Activated CD4-positive, alpha-beta T cell treated with anti-CD3 and anti-CD28 coated beads, Interleukin-2, amount 10 ng/mL, durations not matched to agents 24 days and 14 days (primary cell): ENCODE measurements at regions not wholly inside any gene's neighbourhood (a gene's known extent, or its start where the extent isn't known, plus 50 kb on each side); places are given as distances from the start of the nearest gene placed in this dataset.

Source experiments
- DNase-seq: peaks from one replicate; pipeline ENCODE4 v3.0.0; 2022
- H3K27ac Mint-ChIP-seq: one replicate; pipeline ENCODE4 v1.8.0; 2022; ENCODE audit warnings: mild to moderate bottlenecking, mixed read lengths
- H3K27me3 Mint-ChIP-seq: one replicate; pipeline ENCODE4 v1.8.0; 2022; ENCODE audit warnings: mixed read lengths
- H3K36me3 Mint-ChIP-seq: one replicate; pipeline ENCODE4 v1.8.0; 2022; ENCODE audit warnings: low read depth, mild to moderate bottlenecking, mixed read lengths
- H3K4me1 Mint-ChIP-seq: one replicate; pipeline ENCODE4 v1.8.0; 2021; ENCODE audit warnings: mixed read lengths
- H3K4me3 Mint-ChIP-seq: one replicate; pipeline ENCODE4 v1.8.0; 2022; ENCODE audit warnings: mild to moderate bottlenecking, moderate library complexity, mixed read lengths
- H3K9me3 Mint-ChIP-seq: one replicate; pipeline ENCODE4 v1.8.0; 2021; ENCODE audit warnings: mixed read lengths
- intact Hi-C: fragments of 100-400 bp; cut with micrococcal nuclease; formaldehyde crosslinking; loops from one replicate; pipeline ENCODE4 v1.15.1; 2023

DNA sequence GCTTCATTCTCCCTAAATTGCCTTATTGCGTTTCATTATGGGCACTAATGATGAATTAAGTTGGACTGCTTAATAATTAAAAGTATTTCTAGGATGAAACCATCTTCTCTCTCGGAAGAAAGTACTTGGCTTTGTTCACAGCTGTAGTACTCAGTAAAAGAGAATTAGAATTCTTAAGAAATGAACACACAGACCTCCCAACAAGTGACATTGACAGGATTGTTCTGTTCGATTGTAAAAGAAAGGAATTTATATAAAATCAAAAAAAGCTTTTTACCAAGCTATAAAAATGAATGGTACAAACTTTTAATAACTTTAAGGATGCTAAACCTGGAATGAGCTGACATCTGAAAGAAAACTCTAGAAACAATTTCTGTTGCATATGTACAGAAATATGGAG lies 416.4 kb upstream of the THRB start:
- no peak overlapping the region for H3K27ac Mint-ChIP-seq
- DNase-seq, result no peak
- H3K36me3 Mint-ChIP-seq, result no peaks in the 10 kb centered on the region
- H3K9me3 Mint-ChIP-seq, result no peaks in the 10 kb centered on the region
- intact Hi-C loops, result no loop called here
- H3K4me1 Mint-ChIP-seq, result no peaks in the 10 kb centered on the region
- no peaks in the 10 kb centered on the region for H3K27me3 Mint-ChIP-seq
- H3K4me3 Mint-ChIP-seq, result no peak overlapping the region

GRCh38 chr3:24915639-24916038 lies 421.0 kb upstream of the THRB start:
- intact Hi-C loops, result no loop called here
- no peak overlapping the region for H3K27ac Mint-ChIP-seq
- H3K4me3 Mint-ChIP-seq, result no peak overlapping the region
- H3K4me1 Mint-ChIP-seq, result no peaks in the 10 kb centered on the region
- no peaks in the 10 kb centered on the region for H3K9me3 Mint-ChIP-seq
- H3K36me3 Mint-ChIP-seq, result no peaks in the 10 kb centered on the region
- no peaks in the 10 kb centered on the region for H3K27me3 Mint-ChIP-seq
- DNase-seq, result no peak

GRCh38 chr3:24917908-24918307 lies 423.3 kb upstream of the THRB start:
- H3K4me3 Mint-ChIP-seq, result no peak overlapping the region
- DNase-seq, result no peak
- H3K4me1 Mint-ChIP-seq, result no peaks in the 10 kb centered on the region
- H3K36me3 Mint-ChIP-seq, result no peaks in the 10 kb centered on the region
- H3K9me3 Mint-ChIP-seq, result no peaks in the 10 kb centered on the region
- intact Hi-C loops, result no loop called here
- no peaks in the 10 kb centered on the region for H3K27me3 Mint-ChIP-seq
- H3K27ac Mint-ChIP-seq, result no peak overlapping the region

GRCh38 chr3:24923570-24923969 lies 428.9 kb upstream of the THRB start:
- intact Hi-C loops, result no loop called here
- no peak for DNase-seq
- no peak overlapping the region for H3K4me3 Mint-ChIP-seq
- H3K36me3 Mint-ChIP-seq, result no peaks in the 10 kb centered on the region
- no peaks in the 10 kb centered on the region for H3K4me1 Mint-ChIP-seq
- no peaks in the 10 kb centered on the region for H3K9me3 Mint-ChIP-seq
- H3K27ac Mint-ChIP-seq, result no peak overlapping the region
- no peaks in the 10 kb centered on the region for H3K27me3 Mint-ChIP-seq

GRCh38 chr3:24929521-24929920 lies 434.9 kb upstream of the THRB start:
- Mint-ChIP-seq H3K4me3 (no peak overlapping the region), H3K4me1 (no peaks in the 10 kb centered on the region), H3K27ac (no peak overlapping the region), H3K36me3 (no peaks in the 10 kb centered on the region), H3K27me3 (no peaks in the 10 kb centered on the region), H3K9me3 (no peaks in the 10 kb centered on the region)
- DNase-seq, result no peak
- intact Hi-C loops, result no loop called here

DNA sequence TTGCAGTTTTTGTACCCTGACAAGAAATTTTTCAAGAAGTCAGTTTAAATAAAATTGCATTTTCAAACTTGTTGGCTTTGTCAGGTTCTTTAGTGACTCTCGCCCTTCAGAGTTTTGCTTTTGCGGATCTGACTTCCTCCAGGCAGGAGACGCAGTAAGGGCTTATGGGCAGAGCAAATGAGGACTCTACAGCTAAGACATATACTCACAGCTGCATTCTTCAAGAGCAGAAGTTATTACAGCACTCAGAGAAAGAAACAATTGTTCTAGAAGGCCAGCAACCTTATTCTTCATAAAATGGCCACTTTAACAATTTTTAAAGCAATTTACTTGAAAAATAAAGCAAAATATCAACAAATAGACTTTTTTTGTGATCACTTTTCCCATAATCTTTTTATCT lies 438.8 kb upstream of the THRB start:
- intact Hi-C loops, result no loop called here
- H3K4me1 Mint-ChIP-seq, result no peaks in the 10 kb centered on the region
- H3K27me3 Mint-ChIP-seq, result no peaks in the 10 kb centered on the region
- no peaks in the 10 kb centered on the region for H3K9me3 Mint-ChIP-seq
- H3K27ac Mint-ChIP-seq, result no peak overlapping the region
- H3K36me3 Mint-ChIP-seq, result no peaks in the 10 kb centered on the region
- no peak for DNase-seq
- no peak overlapping the region for H3K4me3 Mint-ChIP-seq

GRCh38 chr3:24936574-24936973 lies 441.9 kb upstream of the THRB start:
- H3K9me3 Mint-ChIP-seq, result no peaks in the 10 kb centered on the region
- no peaks in the 10 kb centered on the region for H3K4me1 Mint-ChIP-seq
- no peak overlapping the region for H3K4me3 Mint-ChIP-seq

GRCh38 chr3:24937228-24937627 lies 442.6 kb upstream of the THRB start:
- Mint-ChIP-seq H3K36me3 (no peaks in the 10 kb centered on the region), H3K4me3 (no peak overlapping the region), H3K4me1 (no peaks in the 10 kb centered on the region), H3K27ac (no peak overlapping the region), H3K9me3 (no peaks in the 10 kb centered on the region), H3K27me3 (no peaks in the 10 kb centered on the region)
- intact Hi-C loops, result no loop called here
- no peak for DNase-seq

More at GRCh38 chr3:24936574-24936973, 441.9 kb upstream of the THRB start:
- H3K36me3 Mint-ChIP-seq, result no peaks in the 10 kb centered on the region
- H3K27me3 Mint-ChIP-seq, result no peaks in the 10 kb centered on the region
- DNase-seq, result no peak
- H3K27ac Mint-ChIP-seq, result no peak overlapping the region
- intact Hi-C loops, result no loop called here

- Mint-ChIP-seq H3K9me3 (no peaks in the 10 kb centered on the region), H3K27ac (no peak overlapping the region), H3K36me3 (no peaks in the 10 kb centered on the region), H3K4me3 (no peak overlapping the region), H3K4me1 (no peaks in the 10 kb centered on the region), H3K27me3 (no peaks in the 10 kb centered on the region)
- intact Hi-C loops, result no loop called here
- no peak for DNase-seq
Measured at GRCh38 chr3:24937780-24938179, 443.1 kb upstream of the THRB start.

GRCh38 chr3:24943961-24944360 lies 449.3 kb upstream of the THRB start:
- H3K36me3 Mint-ChIP-seq, result no peaks in the 10 kb centered on the region
- H3K4me1 Mint-ChIP-seq, result no peaks in the 10 kb centered on the region
- H3K9me3 Mint-ChIP-seq, result no peaks in the 10 kb centered on the region
- no peak overlapping the region for H3K27ac Mint-ChIP-seq
- DNase-seq, result no peak
- intact Hi-C loops, result no loop called here
- no peak overlapping the region for H3K4me3 Mint-ChIP-seq
- no peaks in the 10 kb centered on the region for H3K27me3 Mint-ChIP-seq

DNA sequence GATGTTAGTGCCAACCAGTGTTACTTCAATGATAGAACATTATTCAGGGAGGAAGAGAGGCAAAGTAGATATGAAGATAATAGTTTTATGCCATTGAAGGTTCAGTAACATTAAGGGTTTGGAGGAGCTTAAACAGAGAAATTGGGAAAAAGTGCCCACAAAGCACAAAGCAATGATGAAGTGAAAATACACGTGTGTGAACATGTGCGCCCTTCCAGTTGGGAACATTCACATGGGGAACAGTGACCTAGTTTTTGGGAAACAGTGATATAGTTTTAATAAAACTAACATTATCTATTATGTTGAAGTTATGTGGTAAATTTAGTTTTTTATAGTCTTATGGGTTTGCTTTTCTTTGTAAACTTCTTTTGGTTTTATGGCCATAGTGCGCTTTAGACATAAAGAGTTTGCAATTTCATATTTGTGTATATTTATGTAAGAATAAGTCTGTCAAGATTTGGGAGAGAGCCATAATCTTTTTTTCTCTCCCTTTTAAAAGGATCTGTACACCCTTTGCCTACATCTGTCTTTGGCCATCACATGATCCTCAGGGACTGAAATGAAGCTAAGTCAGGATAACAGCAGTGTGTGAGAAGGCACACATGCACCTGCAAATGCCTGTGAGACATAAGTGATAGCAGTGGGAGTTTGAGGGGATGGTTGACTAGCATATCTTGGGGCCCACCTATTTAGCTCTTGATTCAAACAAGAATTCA lies 450.3 kb upstream of the THRB start:
- DNase-seq, result no peak
- no peaks in the 10 kb centered on the region for H3K36me3 Mint-ChIP-seq
- no peak overlapping the region for H3K27ac Mint-ChIP-seq
- H3K27me3 Mint-ChIP-seq, result no peaks in the 10 kb centered on the region
- H3K4me1 Mint-ChIP-seq, result no peaks in the 10 kb centered on the region
- H3K9me3 Mint-ChIP-seq, result no peaks in the 10 kb centered on the region
- H3K4me3 Mint-ChIP-seq, result no peak overlapping the region
- intact Hi-C loops, result no loop called here

- H3K9me3 Mint-ChIP-seq, result no peaks in the 10 kb centered on the region
- no peak overlapping the region for H3K27ac Mint-ChIP-seq
- DNase-seq, result no peak
- no peaks in the 10 kb centered on the region for H3K27me3 Mint-ChIP-seq
- H3K36me3 Mint-ChIP-seq, result no peaks in the 10 kb centered on the region
- intact Hi-C loops, result no loop called here
- H3K4me1 Mint-ChIP-seq, result no peaks in the 10 kb centered on the region
- no peak overlapping the region for H3K4me3 Mint-ChIP-seq
Measured at GRCh38 chr3:24945563-24945962, 450.9 kb upstream of the THRB start.

- Mint-ChIP-seq H3K4me1 (no peaks in the 10 kb centered on the region), H3K27ac (no peak overlapping the region), H3K9me3 (no peaks in the 10 kb centered on the region), H3K27me3 (no peaks in the 10 kb centered on the region), H3K36me3 (no peaks in the 10 kb centered on the region), H3K4me3 (no peak overlapping the region)
- DNase-seq, result no peak
- intact Hi-C loops, result no loop called here
Measured at GRCh38 chr3:24947103-24947502, 452.5 kb upstream of the THRB start.

GRCh38 chr3:24951180-24951579 lies 456.5 kb upstream of the THRB start:
- H3K4me1 Mint-ChIP-seq, result no peaks in the 10 kb centered on the region
- intact Hi-C loops, result no loop called here
- H3K36me3 Mint-ChIP-seq, result no peaks in the 10 kb centered on the region
- H3K9me3 Mint-ChIP-seq, result no peaks in the 10 kb centered on the region
- H3K27me3 Mint-ChIP-seq, result no peaks in the 10 kb centered on the region
- H3K27ac Mint-ChIP-seq, result no peak overlapping the region
- H3K4me3 Mint-ChIP-seq, result no peak overlapping the region
- DNase-seq, result no peak

- intact Hi-C loops, result no loop called here
- Mint-ChIP-seq H3K27ac (no peak overlapping the region), H3K9me3 (no peaks in the 10 kb centered on the region), H3K4me3 (no peak overlapping the region), H3K4me1 (no peaks in the 10 kb centered on the region), H3K36me3 (no peaks in the 10 kb centered on the region), H3K27me3 (no peaks in the 10 kb centered on the region)
- DNase-seq, result no peak
Measured at GRCh38 chr3:24952388-24952787, 457.7 kb upstream of the THRB start.
